GM04503 (cell line): ENCODE measurements at regions not wholly inside any gene's neighbourhood (a gene's known extent, or its start where the extent isn't known, plus 50 kb on each side); places are given as distances from the start of the nearest gene placed in this dataset.

Experiments
- DNase-seq: peaks from one replicate; pipeline ENCODE4 v3.0.0-alpha.2; 2012; ENCODE audit warnings: low read depth

DNA sequence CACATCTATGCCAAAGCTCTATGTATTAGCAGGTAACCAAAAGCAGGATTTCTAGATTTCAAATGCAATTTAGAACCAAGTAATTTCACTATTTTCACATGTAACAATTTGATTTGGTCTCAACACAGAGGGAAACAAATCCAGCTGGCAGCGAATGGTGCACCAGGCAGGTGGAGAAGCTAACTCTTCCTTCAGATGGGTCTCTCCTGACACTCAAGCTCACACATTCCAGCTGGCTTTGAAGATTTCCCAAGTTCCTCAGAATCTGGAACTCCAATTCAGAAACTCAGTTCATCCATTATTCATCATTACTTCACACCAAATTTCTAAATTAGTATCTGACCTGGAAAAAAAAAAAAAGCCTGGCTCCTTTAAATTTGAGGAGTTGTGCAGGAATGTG, 318.1 kb upstream of the NECTIN3 start:
- DNase-seq: no peak

DNA sequence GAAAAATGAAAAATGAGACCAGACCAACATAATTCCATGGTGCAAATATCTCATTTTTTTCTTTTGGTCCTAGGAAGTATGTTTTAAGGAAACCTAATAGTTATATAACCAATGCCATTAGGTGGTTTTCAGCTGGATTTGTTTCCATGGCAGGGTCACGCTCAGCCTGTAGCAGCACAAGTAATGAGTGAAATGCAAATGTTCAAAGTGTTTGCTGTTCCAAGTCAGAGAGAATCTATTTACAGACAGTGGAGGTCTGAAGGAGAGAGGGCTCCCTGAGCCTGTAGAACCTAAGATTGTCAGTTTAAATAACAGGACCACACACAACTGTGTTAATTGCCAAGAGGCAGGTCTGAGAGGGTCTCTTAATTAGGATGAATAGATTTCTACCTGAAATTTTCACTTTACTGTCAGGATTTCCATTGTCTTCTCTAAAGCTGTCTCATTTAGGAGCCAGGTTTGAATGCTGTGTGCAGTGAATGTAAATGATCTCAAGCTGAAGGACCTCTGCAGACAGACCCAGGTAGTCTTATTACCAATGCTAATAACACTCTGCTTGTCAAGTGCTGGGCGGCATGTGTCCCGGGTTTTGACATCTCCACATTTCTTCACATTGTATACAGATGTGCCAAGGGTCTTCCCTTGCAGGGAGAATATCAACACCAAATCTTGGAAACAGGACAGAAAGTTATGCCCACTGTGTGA, 317.3 kb upstream of the NECTIN3 start:
- no peak for DNase-seq

DNA sequence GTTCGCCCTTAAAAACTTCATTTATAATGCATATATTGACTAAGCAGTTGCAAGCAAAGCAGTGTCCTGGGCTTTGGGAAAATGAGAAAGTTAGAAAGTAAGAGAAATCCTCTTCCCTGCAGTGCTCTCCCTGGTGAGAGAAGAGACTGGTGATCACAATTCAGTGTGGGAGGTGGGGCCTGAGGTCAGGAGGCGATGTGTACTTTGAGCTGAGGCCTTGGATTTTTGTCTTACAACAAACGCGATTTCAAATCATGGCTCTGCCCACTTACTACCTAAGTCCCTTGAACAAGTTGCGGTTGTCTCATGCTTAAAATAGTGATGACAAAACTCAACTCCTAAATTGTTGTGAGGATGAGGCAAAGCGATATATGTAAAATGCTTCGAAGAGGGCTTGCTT, 316.3 kb upstream of the NECTIN3 start:
- no peak for DNase-seq

DNA sequence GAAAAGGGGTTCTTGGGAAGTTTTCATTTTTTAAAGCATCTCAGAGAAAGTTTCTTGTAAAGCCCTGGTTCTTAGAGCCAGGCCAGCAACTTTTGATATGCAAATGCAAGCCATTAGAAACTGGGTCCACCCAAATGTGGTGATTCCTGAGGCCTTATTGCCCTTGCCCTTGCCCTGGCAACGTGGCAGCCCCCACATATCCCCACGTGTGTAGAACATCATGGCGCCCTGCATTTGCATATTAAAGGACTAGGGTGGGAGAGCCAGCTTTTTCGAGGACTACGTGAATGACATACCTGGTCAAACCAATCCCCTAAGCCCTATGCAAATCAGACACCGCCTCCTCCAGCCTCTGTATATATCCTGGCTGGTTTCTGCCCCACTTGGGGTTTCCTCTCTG, 314.9 kb upstream of the NECTIN3 start:
- DNase-seq: no peak

DNA sequence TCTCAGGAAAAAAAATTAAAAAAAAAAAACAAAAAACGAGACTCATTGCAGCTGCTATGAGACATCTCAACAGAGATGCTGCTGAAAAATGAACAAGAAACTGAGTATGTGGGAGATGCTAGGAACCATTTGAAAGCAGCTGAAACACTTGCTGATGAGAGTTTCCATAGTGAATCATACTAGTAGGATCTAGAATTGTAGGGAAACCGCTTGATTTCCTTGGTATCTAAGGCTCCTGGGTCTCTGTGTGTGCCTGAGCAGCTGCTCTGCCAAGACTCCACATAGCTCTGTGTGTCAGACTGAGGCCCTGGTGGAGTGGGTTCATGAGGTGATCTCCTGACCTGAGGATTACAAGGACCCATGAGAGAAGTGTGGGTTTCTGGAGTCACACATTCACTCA, 313.4 kb upstream of the NECTIN3 start:
- DNase-seq: no peak

DNA sequence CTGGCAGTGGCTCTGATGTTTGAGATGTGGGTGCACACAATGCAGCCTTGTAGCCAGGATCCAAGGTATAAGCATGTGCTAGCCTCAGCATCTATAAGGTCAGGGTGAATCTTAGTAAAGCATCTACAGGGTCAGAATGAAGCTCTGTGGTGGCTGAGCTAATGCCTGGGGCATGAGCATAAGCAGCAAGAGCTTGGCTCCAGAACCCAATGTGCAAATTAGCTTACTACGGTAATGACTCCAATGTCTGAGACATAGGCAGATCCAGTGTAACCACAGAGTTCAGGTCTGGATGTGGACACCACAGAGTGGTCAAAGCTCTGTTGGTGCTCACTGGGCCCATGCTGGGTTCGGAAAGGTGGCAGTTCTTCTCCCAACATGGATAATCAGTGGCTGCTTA, 304.5 kb upstream of the NECTIN3 start:
- DNase-seq: no peak

DNA sequence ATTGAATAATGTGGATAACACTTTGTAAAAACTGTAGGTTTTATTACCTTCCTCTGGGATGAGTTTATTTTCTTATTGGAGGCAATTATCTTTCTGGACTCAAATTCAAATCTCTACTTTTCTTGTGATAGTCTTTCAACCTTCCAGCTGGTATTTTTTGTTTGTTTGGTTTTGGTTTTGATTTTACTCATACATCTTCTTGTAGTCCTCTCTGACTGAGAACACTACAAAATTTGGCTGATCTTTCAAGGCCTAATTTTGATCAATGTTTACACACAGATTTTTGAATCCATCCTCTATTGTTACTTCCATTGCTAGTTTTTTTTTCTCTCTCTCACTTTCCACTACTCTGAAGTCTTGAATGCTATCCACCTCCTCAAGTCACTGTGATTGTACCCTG, 303.8 kb upstream of the NECTIN3 start:
- no peak for DNase-seq

DNA sequence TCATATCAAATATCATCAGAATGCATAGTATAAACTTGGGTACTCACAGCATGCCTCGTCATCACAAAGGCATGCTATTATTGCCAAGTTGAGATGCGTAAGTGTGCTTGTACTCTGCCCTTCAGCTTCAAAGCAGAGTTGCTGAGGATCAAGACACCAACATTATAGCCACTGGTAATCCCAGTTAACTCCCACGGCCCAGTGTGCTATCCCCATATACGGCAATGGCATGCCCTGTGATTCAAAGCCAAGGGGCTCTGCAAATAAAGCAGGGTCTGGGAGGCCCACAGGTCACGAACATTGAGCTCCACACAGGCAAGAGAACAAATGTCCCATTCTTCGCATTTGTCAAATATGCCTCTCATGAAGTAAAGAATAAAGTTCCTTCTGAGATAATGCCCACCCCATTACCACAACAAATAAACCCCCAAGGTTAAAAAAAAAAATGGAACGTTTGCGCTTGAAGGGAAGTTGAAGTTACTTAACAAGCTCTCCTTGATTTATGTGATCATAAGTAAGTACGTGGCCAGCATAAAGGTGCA, 298.1 kb upstream of the NECTIN3 start:
- DNase-seq: no peak

DNA sequence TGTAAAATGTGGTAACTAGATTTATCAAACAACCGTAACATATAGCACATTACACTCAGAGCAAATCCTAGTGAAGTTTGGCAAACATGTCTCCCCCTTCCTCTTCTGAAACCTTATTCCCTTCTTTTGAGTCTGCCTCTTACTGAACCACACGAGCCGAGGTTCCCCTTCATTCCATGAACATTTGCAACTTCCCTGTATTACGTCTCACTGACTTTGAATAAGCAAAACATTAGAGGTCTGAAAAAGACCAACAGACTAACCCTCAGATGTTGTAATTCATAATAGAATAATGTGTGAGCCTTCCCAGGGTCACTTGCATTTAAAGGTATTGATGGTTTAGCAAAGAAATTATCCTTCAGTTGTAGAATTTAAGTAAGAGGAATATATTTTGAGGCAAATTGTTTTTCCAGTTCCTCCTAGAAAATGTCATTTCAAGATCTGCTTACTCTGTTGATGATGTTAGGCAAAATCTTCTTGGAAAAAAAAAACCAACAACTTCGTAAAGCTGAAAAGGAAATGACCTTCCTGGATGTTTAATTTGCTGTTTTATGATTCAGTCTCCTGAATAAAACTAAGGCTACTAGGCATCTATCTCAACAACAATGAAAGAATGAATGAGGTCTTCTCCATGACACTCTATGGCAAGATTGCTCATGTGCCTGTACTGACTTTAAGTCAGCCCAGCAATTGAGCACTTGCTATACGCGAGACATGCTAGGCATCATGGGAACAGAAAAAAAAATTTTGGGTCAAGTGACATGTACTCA, 296.9 kb upstream of the NECTIN3 start:
- no peak for DNase-seq

DNA sequence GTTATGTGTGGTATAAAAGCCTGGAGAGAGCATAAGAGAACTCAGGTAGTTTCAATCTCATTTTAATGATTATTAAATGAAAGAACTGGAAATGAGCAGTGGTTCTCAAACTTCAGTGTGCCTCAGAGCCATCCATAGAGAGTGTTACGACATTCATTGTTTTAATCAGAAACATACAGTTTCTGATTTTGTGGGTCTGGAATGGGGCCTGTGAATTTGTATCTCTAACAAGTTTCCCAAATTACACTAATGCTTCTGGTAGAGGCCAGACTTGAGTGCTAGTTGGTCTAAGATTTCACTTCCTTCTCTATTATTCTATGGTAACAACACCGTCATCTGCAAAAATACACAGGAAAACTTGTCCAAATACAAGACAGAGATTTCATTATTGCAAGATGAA, 292.0 kb upstream of the NECTIN3 start:
- DNase-seq: no peak

DNA sequence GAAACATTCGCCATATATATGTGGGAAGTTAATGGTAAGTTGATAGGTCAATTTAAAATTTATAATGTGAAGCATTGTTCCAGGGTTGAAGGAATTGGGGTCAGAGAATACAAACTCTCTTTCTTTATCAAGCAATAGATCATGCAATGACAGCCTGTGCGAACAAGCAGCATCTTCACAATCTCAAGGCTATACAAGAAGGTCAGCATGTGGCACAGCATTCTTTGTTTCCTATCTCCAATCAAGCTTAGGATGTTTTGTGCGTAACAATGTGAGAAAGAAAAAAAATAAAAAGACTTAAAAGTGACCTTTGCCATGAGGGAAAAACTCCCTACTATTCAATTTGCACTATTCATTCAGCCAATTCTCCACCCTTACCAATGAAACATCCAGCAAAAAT, 288.1 kb upstream of the NECTIN3 start:
- no peak for DNase-seq

DNA sequence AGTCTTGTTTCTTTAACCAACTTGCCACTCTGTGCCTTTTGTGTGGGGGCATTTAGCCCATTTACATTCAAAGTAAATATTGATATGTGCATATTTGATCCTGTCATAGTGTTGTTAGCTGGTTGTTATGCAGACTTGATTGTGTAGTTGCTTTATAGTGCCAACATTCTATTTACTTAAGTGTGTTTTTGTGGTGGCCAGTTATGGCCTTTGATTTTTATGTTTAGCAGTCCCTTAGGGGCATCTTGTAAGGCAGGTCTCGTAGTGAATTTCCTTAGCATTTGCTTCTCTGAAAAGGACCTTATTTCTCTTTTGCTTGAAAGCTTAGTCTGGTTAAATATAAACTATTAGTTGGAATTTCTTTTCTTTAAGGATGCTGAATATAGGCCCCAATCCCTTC, 282.8 kb upstream of the NECTIN3 start:
- DNase-seq: no peak

DNA sequence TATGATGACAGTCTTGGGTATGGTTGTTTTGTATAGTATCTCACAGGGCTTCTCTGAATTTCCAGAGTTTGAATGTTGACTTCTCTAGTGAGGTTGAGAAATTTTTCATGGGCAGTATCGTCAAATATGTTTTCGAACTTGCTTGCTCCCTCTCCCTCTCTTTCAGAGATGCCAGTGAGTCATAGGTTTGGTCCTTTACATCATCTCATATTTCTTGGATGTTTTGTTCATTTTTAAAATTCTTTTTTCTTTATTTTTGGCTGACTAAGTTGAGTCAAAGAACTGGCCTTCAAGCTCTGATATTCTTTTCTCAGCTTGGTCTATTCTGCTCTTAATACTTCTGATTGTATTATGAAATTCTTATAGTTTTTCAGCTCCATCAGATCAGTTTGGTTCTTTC, 282.3 kb upstream of the NECTIN3 start:
- peak; percentile 39 for DNase-seq

DNA sequence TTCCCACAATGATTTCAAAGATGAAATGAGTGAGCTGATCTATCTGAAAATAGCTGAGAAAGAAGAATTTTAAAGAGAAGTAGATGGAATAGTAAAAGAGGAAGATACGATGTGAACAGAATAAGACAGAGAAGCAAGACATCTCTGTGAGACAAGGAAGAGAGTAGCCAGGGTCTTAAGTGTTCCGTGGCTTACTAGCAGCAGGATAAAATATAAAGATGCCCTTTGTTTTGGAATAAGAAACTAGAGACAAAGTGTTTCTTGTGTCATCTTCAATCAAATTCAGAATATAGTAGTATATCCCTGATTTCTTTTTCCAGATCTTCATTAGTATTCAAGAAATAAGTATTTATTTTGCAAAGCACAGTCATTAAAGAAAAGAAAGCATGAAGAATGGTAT, 281.0 kb upstream of the NECTIN3 start:
- no peak for DNase-seq

DNA sequence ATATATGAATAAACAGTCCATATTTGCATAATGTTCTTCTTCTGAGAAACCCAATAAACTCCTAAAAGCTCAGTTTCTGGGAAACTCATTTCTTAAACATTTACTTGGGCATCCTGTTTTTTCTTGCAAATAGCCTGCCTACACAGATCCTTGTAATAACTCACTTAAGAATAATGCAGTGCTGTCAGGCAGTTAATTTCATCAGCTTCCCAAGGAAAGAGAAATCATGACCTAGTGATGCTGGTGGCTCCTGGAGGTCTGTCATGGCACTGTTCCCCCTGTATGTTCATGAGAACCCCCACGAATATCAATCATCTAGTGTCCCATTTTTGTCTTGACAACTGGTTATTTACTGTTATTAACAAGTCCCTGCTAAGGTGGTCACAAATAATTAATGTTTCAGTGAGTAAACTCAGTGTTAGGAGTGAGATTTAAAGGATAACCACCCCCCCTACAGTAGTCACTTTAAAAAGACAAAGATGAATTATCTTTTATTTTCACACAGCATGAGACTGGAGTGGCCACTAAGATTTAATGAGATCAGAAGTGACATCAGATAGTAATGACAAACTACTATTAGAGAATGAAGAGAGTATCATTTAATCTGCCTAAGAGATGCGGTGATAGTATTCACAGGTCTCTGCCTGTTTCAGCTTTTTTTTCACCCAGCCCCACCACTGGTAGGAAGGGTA, 279.5 kb upstream of the NECTIN3 start:
- no peak for DNase-seq

DNA sequence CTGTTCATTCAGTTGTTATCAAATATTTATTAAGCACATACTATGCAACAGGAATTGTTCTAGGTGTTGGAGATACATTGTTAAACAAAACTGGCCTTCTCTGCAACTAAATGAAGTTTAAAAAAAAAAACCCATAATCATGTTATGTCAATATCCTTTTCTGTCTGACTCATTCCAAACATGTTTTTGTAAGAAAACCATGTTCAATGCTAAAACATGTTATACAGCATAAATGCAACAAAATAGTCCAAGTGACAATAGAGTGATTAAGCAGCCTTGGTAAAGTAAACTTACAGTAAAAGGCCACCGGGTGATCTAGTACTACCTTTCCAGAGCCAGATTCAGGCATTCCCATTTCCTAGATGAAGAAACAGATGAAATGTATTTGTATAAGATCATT, 278.0 kb upstream of the NECTIN3 start:
- no peak for DNase-seq

DNA sequence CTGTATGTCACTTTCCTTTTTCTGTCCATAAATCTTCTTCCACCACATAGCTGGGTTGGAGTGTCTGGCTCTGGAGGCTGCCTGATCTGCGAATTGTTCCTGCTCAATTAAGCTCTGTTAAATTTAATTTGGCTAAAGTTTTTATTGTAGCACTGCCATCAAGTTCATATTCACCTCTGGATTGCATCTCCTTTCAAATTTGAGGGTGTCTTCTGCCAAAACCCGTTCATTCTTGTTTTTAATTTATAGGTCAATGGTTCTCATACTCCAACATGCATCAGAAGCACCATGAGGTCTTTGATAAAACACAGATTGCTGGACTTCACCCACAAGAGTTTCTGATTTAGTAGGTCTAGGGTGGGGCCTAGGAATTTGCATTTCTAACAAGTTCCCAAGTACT, 276.5 kb upstream of the NECTIN3 start:
- DNase-seq: no peak

DNA sequence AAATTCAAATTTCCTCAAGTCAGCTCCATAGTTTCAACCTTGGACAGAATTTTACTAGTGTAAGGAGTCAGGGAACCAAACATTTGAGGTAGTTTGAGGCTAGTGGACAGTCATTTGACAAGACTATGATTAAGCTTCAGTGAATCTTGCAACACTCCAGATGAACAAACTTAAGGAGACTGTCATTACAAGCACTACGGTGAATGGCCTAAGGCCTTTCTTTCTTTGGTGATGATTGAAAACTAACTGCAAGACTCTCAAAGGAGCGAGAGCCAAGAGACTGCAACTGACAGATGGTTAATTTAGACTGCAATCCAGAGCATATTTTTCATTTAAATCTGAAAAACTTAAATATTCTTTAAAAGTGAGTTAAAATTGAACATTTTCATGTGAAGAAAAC, 272.3 kb upstream of the NECTIN3 start:
- DNase-seq: peak; percentile 31

DNA sequence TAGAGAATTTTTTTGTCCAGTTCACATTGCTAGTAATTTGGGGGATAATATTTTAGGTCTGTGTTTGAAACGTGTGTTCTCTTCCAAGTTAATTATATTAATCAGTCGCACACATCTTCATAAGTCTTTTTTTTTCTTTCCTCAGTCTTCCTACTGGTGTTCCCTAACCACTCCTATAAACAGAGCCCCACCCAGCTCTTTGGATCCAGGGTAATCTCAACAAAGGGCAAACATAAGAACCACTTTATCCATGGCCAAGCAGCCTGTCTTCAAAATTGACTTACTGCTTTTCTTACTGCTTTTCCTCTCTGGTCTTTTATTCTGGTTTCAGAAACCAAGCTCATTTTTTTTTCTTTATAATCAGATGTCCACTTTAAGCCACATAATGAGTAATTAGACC, 266.8 kb upstream of the NECTIN3 start:
- no peak for DNase-seq

DNA sequence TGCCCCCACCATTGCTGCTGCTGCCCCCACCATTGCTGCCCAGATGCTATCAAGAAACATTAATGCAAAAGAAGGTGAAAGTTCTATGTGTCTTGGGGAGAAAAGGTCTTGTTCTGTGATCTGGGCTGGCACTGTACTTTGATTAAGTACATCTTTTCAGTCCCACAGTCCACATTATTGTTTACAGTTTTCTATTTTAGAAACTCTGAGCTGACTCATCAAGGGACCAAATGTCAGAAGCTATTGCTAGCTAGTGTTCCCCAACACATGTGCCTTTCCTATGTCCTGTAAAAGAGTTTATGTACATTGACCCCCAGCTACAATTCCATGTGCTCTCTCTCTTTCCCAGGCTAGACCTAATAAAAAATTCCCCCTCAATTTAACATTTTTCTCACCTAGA, 264.7 kb upstream of the NECTIN3 start:
- no peak for DNase-seq

DNA sequence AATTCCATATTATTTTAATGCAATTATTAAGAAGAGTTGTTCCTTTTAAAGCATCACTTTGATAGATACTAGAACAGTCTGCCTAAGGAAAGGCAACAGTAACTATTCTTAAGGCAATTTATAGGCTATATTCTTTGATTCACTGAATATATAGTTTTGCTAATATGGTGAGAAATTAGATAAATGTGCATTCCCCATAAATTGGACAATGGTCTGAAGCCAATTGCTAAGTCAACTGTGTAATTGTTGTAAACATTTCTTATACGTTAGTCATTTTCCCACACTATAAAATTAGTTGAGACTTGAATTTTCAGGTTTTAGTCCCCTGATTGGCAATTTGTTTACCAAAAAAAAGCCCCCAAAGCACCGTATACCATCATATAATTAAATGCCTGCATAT, 263.0 kb upstream of the NECTIN3 start:
- no peak for DNase-seq

DNA sequence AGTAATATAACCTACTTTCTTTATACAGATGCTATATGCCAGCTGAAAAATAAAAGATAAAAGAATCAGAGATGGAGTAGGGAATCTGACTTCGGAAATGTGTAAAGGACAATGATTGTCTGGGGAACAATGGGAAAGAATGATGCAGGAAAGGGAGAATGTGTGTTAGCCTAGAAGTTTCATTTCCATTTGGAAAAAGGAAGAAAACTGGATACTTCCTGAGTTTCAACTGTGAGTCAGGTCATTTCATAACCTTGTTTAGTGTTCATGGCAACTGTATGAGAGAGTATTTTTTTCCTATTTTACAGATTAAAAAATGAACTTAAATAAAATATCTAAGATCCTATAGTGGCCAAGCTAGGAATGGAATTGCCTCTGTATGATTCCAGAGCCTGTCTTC, 261.3 kb upstream of the NECTIN3 start:
- DNase-seq: peak; percentile 34

DNA sequence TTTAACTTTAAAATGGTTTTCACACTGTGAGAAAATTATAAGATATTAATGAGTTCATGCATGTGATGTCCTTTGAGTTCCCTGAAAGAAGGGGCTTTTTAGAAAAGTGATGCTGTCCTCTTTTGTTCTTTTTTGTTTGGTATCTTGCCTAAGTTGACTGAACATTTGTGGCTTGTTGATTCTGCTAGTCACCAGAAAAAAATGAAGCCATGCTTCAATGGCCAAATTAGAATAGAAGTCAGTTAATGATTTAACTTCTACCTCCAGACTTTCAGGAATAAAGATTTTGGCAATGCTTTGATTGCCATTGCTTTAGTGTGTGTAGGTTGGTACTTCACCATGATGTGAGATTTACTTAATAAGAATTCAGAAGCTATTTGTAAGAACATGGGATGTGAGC, 260.6 kb upstream of the NECTIN3 start:
- peak; percentile 27 for DNase-seq
